A673 (cell line): ENCODE measurements at regions not wholly inside any gene's neighbourhood (a gene's known extent, or its start where the extent isn't known, plus 50 kb on each side); places are given as distances from the start of the nearest gene placed in this dataset.

Experiments used
- BruUV-seq: library from RNA; stranded (reverse); fragments of 400-500 nt; replicated peaks from 2 replicates; lab custom pipeline; 2021; lab: Mats Ljungman, UMichigan
- CTCF ChIA-PET: fragments of 300-600 bp; sonication (Branson Sonifier 250); formaldehyde crosslinking; loops from one replicate; lab custom pipeline; 2022; ENCODE audit warnings: antibody characterized with exemption; lab: Charles Lee
- POLR2A ChIA-PET: fragments of 300-600 bp; sonication (Branson Sonifier 250); formaldehyde crosslinking; loops from one replicate; lab custom pipeline; 2022; ENCODE audit warnings: antibody characterized with exemption; ENCODE audit not compliant: low non-redundant PET; lab: Charles Lee
- DNase-seq: peaks from one replicate; pipeline ENCODE4 v3.0.0-alpha.2; 2015; ENCODE audit warnings: low spot score
- H3K27ac ChIP-seq: fragments of 200-600 bp; sonication (generic); 2 replicates; pipeline ENCODE4 v1.5.1; 2016; ENCODE audit warnings: mixed run types, low read depth, mild to moderate bottlenecking, mixed read lengths, antibody characterized with exemption, low read length; ENCODE audit not compliant: poor library complexity, severe bottlenecking
- H3K27me3 ChIP-seq: fragments of 200-600 bp; sonication (generic); replicated peaks from 2 replicates; pipeline ENCODE4 v1.6.1; 2017; ENCODE audit warnings: mixed run types, low read depth, mild to moderate bottlenecking, mixed read lengths, antibody characterized with exemption, low read length; ENCODE audit not compliant: insufficient read depth, poor library complexity
- H3K36me3 ChIP-seq: fragments of 200-600 bp; sonication (generic); 2 replicates; pipeline ENCODE4 v1.6.1; 2016; ENCODE audit warnings: mixed run types, mild to moderate bottlenecking, mixed read lengths, antibody characterized with exemption, low read length; ENCODE audit not compliant: insufficient read depth, poor library complexity, severe bottlenecking
- H3K4me1 ChIP-seq: fragments of 200-600 bp; sonication (generic); 2 replicates; pipeline ENCODE4 v1.6.1; 2017; ENCODE audit warnings: mixed run types, mild to moderate bottlenecking, mixed read lengths, antibody characterized with exemption, low read length; ENCODE audit not compliant: insufficient read depth, poor library complexity, severe bottlenecking
- H3K4me3 ChIP-seq: fragments of 200-600 bp; sonication (generic); 2 replicates; pipeline ENCODE4 v1.5.1; 2016; ENCODE audit warnings: low read depth, mixed run types, mild to moderate bottlenecking, mixed read lengths, low read length; ENCODE audit not compliant: poor library complexity, severe bottlenecking
- H3K9me3 ChIP-seq: fragments of 200-600 bp; sonication (generic); 2 replicates; pipeline ENCODE4 v1.6.1; 2016; ENCODE audit warnings: mixed run types, low read depth, mild to moderate bottlenecking, mixed read lengths, antibody characterized with exemption, low read length; ENCODE audit not compliant: poor library complexity, severe bottlenecking
- CTCF ChIP-seq: fragments of 300-800, 200-600 bp; sonication (generic); conservative IDR thresholded peaks from 2 replicates; pipeline ENCODE4 v1.5.1; 2017; ENCODE audit warnings: low read depth, mild to moderate bottlenecking, antibody characterized with exemption, low read length, moderate library complexity, mixed read lengths
- EZH2 ChIP-seq: fragments of 200-600 bp; sonication (generic); IDR thresholded peaks from 2 replicates; pipeline ENCODE4 v1.6.1; 2017; ENCODE audit warnings: borderline replicate concordance, low read depth, mild to moderate bottlenecking, mixed read lengths, antibody characterized with exemption, low read length; ENCODE audit not compliant: poor library complexity, severe bottlenecking
- intact Hi-C: fragments of 100-400 bp; cut with micrococcal nuclease; formaldehyde crosslinking; loops from one replicate; pipeline ENCODE4 v1.10.0; 2022; ENCODE audit not compliant: unreplicated experiment

GRCh38 chr14:85084344-85084743 is 445.6 kb upstream of the FLRT2 start:
- no peaks in the 10 kb centered on the region for H3K36me3 ChIP-seq
- BruUV-seq: no TSS peak
- DNase-seq: peak; percentile 26
- intact Hi-C loops: no loop called here
- TF ChIP-seq CTCF: no peak
- TF ChIP-seq EZH2: no peak
- POLR2A ChIA-PET: no interaction called here
- H3K27ac ChIP-seq: no peak overlapping the region
- CTCF ChIA-PET: no interaction called here
- no peaks in the 10 kb centered on the region for H3K9me3 ChIP-seq
- H3K4me3 ChIP-seq: no peak overlapping the region
- H3K27me3 ChIP-seq: no peaks in the 10 kb centered on the region
- H3K4me1 ChIP-seq: no peaks in the 10 kb centered on the region

GRCh38 chr14:85085981-85086380 is 444.0 kb upstream of the FLRT2 start:
- CTCF ChIA-PET: no interaction called here
- Histone ChIP-seq H3K4me3 (no peak overlapping the region), H3K27me3 (no peaks in the 10 kb centered on the region), H3K27ac (no peak overlapping the region), H3K36me3 (no peaks in the 10 kb centered on the region), H3K4me1 (no peaks in the 10 kb centered on the region), H3K9me3 (no peaks in the 10 kb centered on the region)
- intact Hi-C loops: no loop called here
- no TSS peak for BruUV-seq
- POLR2A ChIA-PET: no interaction called here
- no peak for DNase-seq
- TF ChIP-seq CTCF: no peak
- TF ChIP-seq EZH2: no peak

- Histone ChIP-seq H3K36me3 (no peaks in the 10 kb centered on the region), H3K27ac (no peak overlapping the region), H3K27me3 (no peaks in the 10 kb centered on the region), H3K4me1 (no peaks in the 10 kb centered on the region), H3K9me3 (no peaks in the 10 kb centered on the region), H3K4me3 (no peak overlapping the region)
- no TSS peak for BruUV-seq
- CTCF ChIA-PET: no interaction called here
- no peak for DNase-seq
- intact Hi-C loops: no loop called here
- no peak for TF ChIP-seq EZH2
- no peak for TF ChIP-seq CTCF
- POLR2A ChIA-PET: no interaction called here
These were observed 442.7 kb upstream of the FLRT2 start for GRCh38 chr14:85087201-85087600.
